ENCODE measurements at regions not wholly inside any gene's neighbourhood (a gene's known extent, or its start where the extent isn't known, plus 50 kb on each side); places are given as distances from the start of the nearest gene placed in this dataset.

DNA sequence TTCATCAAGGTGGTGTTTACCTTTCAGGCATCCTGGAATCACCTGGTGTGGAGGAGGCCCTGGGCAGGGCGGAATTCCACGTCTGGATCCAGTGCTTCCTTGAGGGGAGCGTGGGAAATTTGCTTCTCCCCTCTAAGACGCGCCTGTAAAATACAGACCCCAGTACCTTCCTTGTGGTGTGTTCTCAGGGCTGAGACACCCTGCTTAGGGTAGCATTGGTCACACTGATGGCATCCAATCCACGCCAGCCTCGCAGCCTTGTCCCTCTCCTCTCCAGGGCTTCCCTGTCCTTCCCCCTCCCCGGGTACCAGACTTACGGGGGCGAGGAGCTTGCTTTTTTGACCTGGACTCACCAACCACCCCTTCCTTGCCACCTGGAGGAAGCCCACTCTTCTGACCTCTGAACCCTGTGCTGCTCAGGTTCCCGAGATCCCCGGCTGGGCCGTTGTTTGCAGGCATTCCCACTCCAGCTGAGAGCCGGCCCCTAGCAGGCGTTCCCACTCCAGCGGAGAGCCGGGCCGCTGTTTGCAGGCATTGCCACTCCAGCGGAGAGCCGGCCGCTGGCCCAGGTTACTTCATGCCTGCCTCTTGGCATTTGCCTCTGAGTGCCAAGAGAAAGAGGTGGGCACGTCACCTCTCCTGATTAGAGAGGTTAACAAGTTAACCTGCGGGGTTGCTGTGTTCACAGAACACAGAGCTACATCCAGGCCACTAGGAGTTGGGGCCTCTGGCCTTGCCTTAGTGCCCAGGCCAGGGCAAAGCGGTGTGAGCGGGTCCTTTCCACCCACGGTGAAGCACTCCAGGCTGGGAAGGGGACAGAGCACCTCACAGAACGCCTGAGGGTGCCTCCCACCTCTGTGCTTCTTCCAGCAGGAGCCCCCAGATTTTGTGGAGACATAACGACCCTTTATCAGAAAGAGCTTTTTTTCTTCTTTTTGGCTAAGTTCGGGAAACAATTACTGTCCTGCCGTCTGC, 254.0 kb upstream of the PPP2R2D start:
- no peaks in the 10 kb centered on the region for H3K27me3 ChIP-seq (ENCODE audit: insufficient read depth, low read depth, low read length)
- H3K9ac ChIP-seq (ENCODE audit: low read length) = no peak overlapping the region
- no peaks in the 10 kb centered on the region for H3K79me2 ChIP-seq (replicated peaks; ENCODE audit: insufficient read depth, low read length)
- no peaks in the 10 kb centered on the region for H3K9me3 ChIP-seq (ENCODE audit: low read length)
- no peak overlapping the region for H3K27ac ChIP-seq (ENCODE audit: low read length)
- no peaks in the 10 kb centered on the region for H3F3A ChIP-seq (ENCODE audit: insufficient read depth, low read length, poor library complexity, severe bottlenecking)
- H3K4me2 ChIP-seq (ENCODE audit: low read length) = no peak overlapping the region
- H2AFZ ChIP-seq (ENCODE audit: low read depth, low read length) = no peak overlapping the region
- no peaks in the 10 kb centered on the region for H3K36me3 ChIP-seq (ENCODE audit: insufficient read depth, low read length)
- H3K9me2 ChIP-seq (ENCODE audit: insufficient read depth, low read length) = no peaks in the 10 kb centered on the region
- H3K4me3 ChIP-seq (ENCODE audit: low read length) = no peak overlapping the region
- no peak for TF ChIP-seq EZH2 (IDR thresholded peaks at IDR 0.05; ENCODE audit: borderline replicate concordance, insufficient read depth, low read length, poor library complexity, severe bottlenecking)
- no peak for TF ChIP-seq REST (IDR thresholded peaks at IDR 0.05; ENCODE audit: borderline replicate concordance)
- TF ChIP-seq, protein P1, sequence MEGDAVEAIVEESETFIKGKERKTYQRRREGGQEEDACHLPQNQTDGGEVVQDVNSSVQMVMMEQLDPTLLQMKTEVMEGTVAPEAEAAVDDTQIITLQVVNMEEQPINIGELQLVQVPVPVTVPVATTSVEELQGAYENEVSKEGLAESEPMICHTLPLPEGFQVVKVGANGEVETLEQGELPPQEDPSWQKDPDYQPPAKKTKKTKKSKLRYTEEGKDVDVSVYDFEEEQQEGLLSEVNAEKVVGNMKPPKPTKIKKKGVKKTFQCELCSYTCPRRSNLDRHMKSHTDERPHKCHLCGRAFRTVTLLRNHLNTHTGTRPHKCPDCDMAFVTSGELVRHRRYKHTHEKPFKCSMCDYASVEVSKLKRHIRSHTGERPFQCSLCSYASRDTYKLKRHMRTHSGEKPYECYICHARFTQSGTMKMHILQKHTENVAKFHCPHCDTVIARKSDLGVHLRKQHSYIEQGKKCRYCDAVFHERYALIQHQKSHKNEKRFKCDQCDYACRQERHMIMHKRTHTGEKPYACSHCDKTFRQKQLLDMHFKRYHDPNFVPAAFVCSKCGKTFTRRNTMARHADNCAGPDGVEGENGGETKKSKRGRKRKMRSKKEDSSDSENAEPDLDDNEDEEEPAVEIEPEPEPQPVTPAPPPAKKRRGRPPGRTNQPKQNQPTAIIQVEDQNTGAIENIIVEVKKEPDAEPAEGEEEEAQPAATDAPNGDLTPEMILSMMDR (IDR thresholded peaks at IDR 0.05; ENCODE audit: poor library complexity, severe bottlenecking) = no peak
- no peak for TF ChIP-seq TAF1 (IDR thresholded peaks at IDR 0.05; ENCODE audit: low read depth)
- TF ChIP-seq MXI1 (conservative IDR thresholded peaks at IDR 0.05; ENCODE audit: poor library complexity, severe bottlenecking) = no peak
- no peak for TF ChIP-seq POLR2AphosphoS5 (IDR thresholded peaks at IDR 0.05)
- TF ChIP-seq RAD21 (conservative IDR thresholded peaks at IDR 0.05) = no peak
- TF ChIP-seq EP300 (conservative IDR thresholded peaks at IDR 0.05; ENCODE audit: poor library complexity, severe bottlenecking) = no peak
- no peak for TF ChIP-seq SMC3 (conservative IDR thresholded peaks at IDR 0.05; ENCODE audit: poor library complexity)
- H4K20me1 ChIP-seq (ENCODE audit: insufficient read depth) = no peaks in the 10 kb centered on the region

GRCh38 chr10:131647789-131648188, 253.0 kb upstream of the PPP2R2D start:
- H2AFZ ChIP-seq (ENCODE audit: low read depth, low read length) = no peak overlapping the region
- H3K27me3 ChIP-seq (ENCODE audit: insufficient read depth, low read depth, low read length) = no peaks in the 10 kb centered on the region
- H3K9me2 ChIP-seq (ENCODE audit: insufficient read depth, low read length) = no peaks in the 10 kb centered on the region
- H3K36me3 ChIP-seq (ENCODE audit: insufficient read depth, low read length) = no peaks in the 10 kb centered on the region
- H3K9me3 ChIP-seq (ENCODE audit: low read length) = no peaks in the 10 kb centered on the region
- no peak overlapping the region for H3K4me3 ChIP-seq (ENCODE audit: low read length)
- H4K20me1 ChIP-seq (ENCODE audit: insufficient read depth) = no peaks in the 10 kb centered on the region
- no peak overlapping the region for H3K9ac ChIP-seq (ENCODE audit: low read length)
- TF ChIP-seq TAF1 (IDR thresholded peaks at IDR 0.05; ENCODE audit: low read depth) = no peak
- no peak for TF ChIP-seq RAD21 (conservative IDR thresholded peaks at IDR 0.05)
- TF ChIP-seq, protein P1 (IDR thresholded peaks at IDR 0.05; ENCODE audit: poor library complexity, severe bottlenecking) = no peak
- no peak for TF ChIP-seq SMC3 (conservative IDR thresholded peaks at IDR 0.05; ENCODE audit: poor library complexity)
- TF ChIP-seq EP300 (conservative IDR thresholded peaks at IDR 0.05; ENCODE audit: poor library complexity, severe bottlenecking) = no peak
- no peak for TF ChIP-seq POLR2AphosphoS5 (IDR thresholded peaks at IDR 0.05)
- no peak for TF ChIP-seq MXI1 (conservative IDR thresholded peaks at IDR 0.05; ENCODE audit: poor library complexity, severe bottlenecking)
- TF ChIP-seq REST (IDR thresholded peaks at IDR 0.05; ENCODE audit: borderline replicate concordance) = no peak
- no peak for TF ChIP-seq EZH2 (IDR thresholded peaks at IDR 0.05; ENCODE audit: borderline replicate concordance, insufficient read depth, low read length, poor library complexity, severe bottlenecking)
- no peak overlapping the region for H3K27ac ChIP-seq (ENCODE audit: low read length)
- no peak overlapping the region for H3K4me2 ChIP-seq (ENCODE audit: low read length)
- no peaks in the 10 kb centered on the region for H3F3A ChIP-seq (ENCODE audit: insufficient read depth, low read length, poor library complexity, severe bottlenecking)
- no peaks in the 10 kb centered on the region for H3K79me2 ChIP-seq (replicated peaks; ENCODE audit: insufficient read depth, low read length)
